NCI-H1105 treated with DMSO at 0.1 percent for 48 hours (cell line): ENCODE measurements at regions not wholly inside any gene's neighbourhood (a gene's known extent, or its start where the extent isn't known, plus 50 kb on each side); places are given as distances from the start of the nearest gene placed in this dataset.
A peak's percentile ranks its signal among the peaks of the same experiment; 100 is the strongest.
"Not testable (repeated sequence)": the region's sequence is repeated elsewhere in the genome, so short reads cannot be mapped to it uniquely, and the experiment has no call there.

Experiments
- DNase-seq: peaks from one replicate; lab custom pipeline; 2025; lab: John Stamatoyannopoulos, UW

DNA sequence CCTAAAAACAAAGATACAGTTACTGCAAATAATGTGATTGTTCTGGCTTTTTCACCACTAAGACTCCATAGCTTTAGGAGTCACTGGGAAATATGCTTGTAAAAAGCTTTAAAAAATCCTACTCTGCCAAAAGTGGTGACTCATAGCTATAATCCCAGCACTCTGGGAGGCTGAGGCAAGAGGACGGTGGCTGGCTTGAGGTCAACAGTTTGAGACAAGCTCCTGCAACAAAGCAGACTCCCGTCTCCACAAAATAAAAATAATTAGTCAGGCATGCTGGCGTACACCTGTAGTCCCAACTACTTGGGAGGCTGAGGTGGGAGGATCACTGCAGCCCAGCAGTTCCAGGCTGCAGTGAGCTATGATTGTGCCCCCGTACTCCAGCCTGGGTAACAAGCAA is 406.4 kb downstream of the HTR1A start:
- DNase-seq: no peak

DNA sequence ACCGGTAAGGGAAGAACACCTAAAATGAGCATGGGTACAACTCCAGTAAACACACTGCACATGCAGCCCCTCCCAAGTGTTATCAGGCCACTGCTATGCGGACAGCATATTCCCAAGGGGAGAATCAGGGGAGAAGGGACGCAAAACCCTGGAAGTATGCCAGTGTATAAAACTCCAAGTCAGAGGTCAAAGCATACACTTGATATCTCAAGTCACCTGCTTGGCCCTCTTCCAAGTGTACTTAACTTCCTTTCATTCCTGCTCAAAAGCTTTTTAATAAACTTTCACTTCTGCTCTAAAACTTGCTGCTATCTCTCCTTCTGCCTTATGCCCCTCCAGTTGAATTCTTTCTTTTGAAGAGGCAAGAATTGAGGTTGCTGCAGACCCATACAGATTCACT is 408.1 kb downstream of the HTR1A start:
- peak; percentile 79 for DNase-seq

DNA sequence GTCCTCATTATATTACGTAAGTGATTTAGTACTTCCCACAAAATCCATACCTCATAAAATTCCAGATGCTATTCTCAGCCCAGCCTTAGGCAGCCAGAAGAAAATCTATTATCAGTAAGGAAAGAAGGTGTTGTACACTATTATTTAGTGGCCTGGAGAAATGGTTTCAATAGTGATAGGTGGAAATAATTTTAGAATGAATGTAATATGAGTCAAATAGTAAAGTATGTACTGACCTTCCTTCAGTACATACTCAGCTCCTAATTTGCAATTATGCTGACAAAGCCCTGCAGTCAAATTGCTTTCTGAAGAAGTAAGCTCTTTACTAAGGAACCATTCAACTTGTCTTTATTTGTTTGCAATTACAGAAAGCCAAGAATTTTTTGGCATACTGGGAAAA is 409.2 kb downstream of the HTR1A start:
- DNase-seq: peak; percentile 20

DNA sequence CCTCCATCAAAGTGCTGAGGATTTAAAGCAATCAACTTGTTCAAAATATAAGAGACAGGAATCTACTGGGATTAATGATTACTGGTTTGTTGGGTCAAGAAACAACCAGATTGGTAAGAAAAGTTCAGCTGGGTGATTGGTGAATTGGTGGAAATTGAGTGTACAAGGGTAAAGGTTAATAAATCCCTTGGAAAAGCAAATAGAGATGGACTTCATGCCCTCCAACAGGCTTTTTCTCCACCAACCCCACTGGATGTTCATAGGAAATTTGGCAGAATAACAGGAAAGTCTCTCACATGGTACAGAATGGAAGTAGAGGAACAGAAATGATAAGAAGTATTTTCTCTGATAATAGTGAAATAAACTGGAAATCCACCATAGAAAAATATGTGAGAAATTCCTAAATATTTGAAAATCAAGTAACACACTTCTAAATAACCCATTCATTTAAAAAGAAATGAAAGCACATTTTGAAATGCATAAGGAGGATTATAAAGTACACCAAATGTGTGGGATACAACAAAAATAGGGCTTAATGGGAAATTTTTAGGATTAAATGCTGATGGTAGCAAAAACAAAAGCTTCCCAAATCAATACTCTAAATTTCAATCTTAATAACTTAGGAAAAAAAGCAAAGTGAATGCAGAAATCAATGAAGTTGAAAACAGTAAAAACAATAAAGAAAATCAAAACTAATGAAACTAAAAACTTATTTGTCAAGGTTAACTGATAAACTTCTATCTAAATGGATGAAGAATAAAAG is 426.2 kb downstream of the HTR1A start:
- DNase-seq: no peak

DNA sequence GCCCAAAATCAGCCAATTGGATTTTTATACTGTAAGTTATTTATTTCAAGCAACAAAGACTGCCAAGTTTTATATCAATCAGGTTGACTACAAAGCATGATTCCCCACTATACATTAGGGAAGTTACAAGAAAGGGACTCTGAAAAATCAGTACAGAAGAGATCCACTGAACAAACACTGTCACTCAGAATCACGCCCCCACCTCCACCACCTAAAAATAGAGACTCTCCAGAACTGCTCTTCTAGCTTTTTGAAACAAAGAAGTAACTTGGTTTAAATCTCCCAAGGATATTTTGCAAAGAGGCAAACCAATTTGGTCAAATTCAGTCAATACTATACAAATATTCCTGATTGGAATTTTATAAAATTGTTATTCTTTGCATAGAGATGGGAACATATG is 438.0 kb downstream of the HTR1A start:
- no peak for DNase-seq

DNA sequence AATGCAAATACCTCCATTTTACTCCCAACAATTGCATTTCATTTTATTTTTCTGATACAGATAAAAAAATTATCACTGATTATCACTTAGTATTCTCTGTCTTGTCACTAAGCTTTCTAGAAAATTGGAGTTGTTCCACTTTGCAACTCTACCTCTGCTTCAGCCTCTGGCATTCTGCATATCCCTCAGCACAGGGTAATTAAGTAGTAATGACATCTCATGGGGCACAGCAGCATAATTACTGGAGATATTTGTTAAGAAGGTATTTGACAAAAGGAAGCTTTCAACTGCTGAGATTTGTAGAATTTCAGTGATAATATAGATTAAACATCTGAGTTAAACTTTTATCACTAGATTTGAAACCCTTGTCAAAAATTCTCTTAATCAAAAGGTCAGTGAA is 446.2 kb downstream of the HTR1A start:
- DNase-seq: peak; percentile 2

DNA sequence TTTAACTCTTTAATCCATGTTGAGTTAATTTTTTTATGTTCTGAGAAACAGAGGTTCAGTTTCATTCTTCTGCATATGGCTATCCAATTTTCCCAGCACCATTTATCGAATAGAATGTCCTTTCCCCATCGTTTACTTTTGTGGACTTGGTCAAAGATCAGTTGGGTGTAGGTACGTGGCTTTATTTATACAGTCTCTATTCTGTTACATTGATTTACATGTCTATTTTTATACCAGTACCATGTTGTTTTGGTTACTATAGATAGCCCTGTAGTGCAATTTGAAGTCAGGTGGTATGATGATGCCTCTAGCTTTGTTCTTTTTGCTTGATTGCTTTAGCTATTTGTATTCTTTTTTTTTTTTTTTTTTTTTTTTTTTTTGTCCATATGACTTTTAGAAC is 462.0 kb downstream of the HTR1A start:
- DNase-seq: no peak

DNA sequence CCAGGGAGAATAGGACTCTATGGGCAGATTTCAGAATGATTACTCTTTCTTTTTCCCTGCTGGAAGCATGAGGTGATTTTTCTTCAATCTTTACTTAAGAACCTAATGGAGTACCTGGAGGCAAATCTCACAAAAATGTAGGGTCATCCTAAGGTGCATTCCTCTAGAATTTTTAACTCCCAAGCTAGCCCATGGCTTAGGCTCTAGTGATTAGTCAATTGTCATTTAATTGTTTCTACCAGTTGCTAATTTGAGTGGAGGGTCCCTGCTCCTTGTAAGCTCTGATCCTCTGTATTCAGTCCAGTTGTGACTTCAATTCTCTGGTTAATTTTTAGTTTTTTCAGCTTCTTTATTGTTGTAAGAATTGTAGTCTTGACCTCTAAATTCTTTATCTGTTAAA is 467.0 kb downstream of the HTR1A start:
- DNase-seq: no peak

DNA sequence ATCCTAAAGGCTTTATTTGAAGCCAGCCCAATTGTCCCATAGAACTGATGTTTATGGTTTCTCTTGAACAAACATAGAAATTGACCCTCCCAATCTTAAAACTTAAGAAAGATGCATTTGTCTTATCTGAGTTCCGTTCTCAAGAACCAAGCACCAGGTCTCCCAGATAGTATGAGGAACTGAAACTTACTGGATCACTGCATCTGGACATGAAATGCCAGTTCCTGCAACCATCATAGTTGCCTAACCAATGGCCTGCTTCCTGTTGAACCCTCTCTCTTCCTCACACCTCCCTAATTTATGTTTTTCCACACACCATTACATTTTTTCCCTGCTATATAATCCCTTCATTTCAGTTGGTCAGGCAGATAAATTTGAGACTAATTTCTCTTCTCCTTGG is 478.9 kb downstream of the HTR1A start:
- no peak for DNase-seq

DNA sequence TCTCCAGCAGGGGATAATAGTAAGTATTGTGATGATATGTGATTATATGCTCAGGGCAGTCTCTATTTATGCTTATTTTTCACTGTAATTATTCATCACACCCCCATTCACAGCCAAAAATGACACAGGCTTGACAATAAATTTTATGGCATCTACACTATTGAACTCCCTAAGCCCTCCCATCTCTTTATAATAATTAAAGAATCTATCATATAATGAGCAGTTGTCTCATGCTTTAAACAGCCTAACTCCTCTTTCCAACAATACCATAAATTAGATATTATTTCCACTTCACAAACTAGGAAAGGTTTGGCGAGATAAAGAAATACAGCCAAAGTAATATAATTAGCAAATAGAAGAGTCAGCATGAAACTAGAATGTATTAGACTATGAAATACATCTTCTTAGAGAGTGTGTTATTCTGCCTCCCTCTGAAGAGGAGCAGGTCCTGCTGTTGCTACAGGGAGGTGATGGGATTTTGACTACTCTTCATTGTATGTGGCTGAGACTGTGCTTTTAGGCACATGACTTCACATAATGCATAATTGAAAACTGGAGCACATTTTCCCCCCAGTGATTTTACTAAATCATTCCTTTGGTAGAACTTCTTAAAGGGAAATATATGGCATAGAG is 488.8 kb downstream of the HTR1A start:
- no peak for DNase-seq

DNA sequence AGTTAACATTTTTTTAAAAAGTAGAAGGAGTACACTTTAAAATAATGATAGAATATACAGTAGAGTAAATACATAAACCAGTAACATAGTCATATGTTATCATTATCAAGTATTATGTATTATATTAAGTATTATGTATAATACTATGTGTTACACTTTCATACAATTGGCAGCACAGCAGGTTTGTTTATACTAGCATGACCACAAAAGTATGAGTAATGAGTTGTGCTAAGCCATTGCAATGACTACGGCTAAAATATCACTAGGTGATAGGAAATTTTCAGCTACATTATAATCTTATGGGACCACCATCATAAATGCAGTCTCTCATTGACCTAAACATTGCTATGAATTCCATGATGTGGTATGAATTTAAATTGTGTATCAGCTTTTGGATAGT is 506.0 kb downstream of the HTR1A start:
- DNase-seq: no peak

DNA sequence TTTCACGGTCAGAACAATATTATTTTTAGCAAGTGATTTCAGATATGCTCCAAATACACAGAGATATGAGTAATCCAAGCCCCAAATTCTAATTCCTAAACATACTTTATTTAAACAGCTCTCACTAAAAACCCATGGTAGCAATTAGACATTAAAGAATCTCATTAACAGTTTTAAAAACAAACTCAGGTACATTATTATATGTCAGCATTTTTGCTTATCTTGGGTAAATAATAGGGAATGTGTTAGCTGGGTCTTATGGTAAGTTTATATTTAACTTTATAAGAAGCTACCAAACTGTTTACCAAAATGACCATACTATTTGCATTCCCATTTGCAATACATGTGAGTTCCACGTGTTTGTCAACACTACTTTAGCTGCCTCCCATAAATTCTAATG is 511.1 kb downstream of the HTR1A start:
- no peak for DNase-seq

DNA sequence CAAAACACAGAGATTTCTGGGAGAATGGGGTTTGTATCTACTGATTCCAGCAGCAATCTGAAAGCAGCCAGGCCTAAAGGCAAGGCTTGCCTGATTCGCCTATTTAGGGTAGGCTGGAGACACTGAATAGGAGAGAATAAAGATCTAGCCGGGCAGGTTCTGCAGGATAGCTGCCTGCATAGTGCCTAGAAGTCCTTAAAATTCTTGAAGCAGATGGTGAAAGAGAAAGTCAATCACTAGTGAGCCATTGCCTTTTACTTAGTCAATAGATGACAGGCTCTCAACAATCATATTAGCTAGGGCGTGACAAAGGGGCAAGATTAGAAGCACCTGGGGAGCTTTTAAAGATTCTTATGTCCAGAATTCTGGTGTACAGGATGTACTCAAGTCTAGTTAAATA is 522.7 kb downstream of the HTR1A start:
- DNase-seq: no peak

DNA sequence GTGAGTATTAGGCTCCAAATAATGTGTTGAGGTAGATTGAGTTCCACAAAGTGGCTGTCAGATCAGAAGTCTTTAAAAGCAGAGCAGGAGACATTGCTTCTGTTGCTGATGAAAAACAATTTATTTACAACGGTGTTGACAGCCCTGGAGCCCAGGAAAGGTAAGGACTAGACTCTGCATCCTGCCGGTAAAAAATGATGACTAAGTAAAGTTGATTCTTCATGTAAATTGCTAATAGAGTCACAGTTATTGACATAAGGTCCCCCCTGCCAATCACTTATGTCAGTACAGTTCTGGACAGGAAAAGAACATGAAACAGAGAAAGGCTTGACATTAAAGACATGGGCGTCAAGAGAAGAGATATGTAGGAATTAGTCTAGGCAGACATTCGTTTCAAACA is 552.5 kb downstream of the HTR1A start:
- no peak for DNase-seq

DNA sequence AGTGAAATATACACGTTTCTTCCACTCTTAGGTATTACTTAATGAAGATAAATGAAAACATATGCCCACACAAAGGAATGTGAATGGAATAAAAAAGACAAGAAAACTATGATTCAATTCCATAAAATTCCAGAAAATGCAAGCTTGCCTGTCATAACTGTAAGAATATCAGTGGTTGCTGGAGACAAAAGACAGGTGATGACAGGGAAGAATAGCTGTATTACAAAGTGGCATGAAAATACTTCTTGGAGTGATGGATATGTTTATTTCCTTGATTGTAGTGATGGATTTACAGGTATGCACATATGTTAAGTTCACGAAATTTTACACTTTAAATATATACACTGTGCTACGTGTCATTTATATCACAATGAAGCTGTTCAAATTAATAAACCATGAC is 553.3 kb downstream of the HTR1A start:
- DNase-seq: no peak

DNA sequence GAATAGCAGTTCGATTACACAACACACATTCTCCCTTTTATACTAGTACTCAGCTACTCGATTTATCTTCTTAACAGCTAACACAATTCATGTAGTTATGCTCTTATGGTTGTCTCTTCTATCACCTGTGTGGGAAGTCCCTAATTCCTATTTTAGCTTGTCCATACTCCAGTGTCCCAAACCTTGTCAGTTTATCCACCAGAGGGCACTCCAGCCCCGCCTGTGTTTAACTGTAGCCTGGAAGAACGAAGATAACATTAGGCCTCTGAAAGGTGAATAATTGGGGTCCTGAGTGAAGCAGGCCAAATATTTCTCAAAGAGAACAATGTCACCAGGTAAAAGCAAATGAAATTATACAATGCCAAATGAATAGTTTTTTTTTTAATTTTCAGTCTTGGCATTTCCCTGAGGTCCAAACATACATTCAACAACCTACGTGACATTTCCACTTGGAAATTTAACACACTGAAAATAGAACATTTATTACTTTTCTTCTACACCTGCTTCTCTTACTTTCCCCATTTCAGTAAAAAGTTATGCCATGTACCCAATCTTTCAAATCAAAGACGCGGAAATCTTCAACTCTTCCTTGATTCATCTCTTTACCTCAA is 560.7 kb downstream of the HTR1A start:
- peak; percentile 54 for DNase-seq

DNA sequence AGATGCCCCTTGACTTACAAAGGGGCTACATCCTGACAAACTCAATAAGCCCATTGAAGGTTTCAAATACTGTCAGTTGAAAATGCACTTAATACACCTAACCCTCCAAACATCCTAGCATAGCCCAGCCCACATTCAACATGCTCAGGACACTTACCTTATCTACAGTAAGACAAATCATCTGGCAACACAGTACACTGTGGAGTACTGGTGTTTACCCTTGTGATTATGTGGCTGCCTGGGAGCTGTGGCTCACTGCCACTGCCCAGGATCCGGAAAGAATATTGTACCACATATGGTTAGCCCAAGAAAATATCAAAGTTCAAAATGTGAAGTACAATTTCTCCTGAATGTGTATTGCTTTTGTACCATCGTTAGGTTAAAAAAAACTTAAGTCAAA is 562.2 kb downstream of the HTR1A start:
- DNase-seq: no peak

DNA sequence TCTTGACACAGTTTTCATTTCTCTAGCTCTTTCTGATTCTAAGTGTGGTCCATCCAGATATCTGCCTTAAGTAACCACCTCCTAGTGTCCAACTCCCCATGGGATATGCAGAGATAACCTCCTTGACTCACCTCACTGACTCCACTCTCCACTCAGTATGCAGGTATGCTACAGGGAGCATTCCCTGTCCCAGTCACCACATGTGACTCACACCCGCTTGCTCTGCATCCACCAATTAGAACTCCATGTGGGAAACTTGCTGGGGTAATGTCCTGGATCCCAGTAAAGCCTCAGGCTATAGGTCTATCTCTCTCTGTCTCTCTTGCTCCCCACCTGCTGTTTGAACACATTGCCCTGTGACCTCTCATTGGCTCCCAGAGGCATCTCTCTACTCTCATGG is 563.9 kb downstream of the HTR1A start:
- no peak for DNase-seq

DNA sequence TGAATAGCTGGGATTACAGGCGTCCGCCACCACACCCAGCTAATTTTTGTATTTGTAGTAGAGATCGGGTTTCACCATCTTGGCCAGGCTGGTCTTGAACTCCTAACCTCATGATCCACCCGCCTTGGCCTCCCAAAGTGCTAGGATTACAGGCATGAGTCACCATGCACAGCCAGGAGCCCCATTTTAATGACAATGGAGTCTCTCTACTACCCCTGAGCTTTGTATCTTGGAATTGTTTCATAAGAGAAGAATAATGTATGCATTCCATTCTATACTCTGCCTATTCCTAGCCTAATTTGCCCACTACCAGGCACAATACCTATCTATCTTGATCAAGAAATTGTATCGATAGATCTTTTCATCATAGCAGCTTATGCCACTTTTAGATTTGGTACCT is 574.1 kb downstream of the HTR1A start:
- not testable (repeated sequence) for DNase-seq

DNA sequence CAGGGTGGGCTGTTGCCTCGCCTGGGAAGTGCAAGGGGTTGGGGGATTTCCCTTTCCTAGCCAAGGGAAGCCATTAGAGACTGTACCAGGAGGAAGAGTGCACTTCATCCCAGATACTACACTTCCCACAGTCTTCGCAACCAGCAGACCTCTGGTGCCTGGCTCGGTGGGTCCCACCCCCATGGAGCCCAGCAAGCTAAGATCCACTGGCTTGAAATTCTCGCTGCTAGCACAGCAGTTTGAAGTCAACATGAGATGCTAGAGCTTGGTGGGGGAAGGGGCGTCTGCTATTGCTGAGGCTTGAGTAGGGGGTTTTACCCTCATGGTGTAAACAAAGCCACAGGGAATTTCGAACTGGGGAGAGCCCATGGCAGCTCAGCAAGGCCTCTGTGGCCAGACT is 586.4 kb downstream of the HTR1A start:
- no peak for DNase-seq

DNA sequence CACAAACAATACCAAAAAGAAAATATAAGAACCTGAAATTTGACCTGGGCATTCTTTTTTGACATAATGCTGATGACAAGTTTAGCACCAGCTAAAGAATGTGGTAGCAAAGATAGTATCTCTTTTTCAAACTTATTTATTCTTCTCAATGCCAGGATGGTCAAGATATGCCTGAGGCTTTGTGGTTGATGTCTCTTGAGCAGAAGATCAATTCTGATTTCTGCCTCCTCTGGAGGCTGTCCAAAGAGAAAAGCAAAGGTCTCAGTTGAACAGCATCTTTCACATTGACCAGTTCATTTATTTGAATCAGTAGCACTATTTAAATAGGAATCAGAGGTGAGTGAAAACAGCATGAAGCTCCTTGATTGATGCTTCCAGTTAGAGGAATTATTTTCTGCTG is 588.2 kb downstream of the HTR1A start:
- no peak for DNase-seq

DNA sequence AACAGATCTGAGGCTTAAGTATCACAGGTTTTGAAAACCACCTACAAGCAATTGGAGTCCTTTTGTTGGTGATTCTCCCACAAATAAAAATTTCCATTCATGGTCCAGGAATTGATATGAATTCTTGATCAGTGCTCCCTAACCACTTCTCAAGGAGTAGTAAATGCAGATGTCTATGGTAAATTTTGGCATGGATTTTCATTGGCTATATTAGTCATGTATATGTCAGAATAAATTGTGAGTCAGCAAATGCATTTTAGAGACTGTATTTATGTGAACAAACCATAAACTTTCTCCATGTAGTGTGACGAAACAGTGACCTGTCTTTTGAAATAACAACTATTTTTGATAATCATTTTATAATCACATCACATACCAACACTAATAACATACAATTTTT is 611.1 kb downstream of the HTR1A start:
- no peak for DNase-seq

DNA sequence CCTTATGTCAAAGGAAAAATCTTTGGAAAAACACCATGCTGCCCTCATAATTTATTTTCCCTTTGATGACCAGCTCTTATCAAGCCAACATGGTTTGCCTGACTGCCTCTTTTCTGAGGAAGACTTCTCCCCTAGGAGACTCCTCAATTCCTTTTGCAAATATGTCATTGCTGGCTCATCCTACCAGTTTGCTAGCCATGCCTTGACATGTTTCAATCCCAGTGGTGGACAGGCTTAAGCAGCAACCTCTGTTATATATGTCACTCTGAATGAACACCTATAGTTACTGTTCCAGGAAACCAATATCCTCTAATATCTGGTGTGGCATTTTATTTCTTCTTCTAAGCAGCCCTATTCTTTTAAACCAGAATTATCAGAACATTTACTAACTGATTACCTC is 615.8 kb downstream of the HTR1A start:
- DNase-seq: no peak

DNA sequence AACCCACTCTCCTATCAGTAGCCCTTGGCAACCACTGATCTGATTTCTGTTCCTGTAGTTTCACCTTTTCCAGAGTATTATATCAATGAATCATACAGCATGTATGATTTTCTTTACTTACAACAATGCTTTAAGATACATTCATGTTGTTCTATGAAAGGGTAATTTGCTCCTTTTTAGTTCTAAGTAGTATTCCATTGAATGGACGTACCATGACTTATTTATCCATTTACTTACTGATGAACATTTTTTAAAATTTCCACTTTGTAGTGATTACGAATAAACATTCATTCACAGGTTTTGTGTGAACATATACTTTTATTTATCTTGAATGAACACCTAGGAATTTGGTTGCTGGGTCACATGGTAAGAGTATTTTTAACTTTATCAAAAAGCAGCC is 620.8 kb downstream of the HTR1A start:
- DNase-seq: no peak
